GM12873 (cell line): ENCODE measurements at regions not wholly inside any gene's neighbourhood (a gene's known extent, or its start where the extent isn't known, plus 50 kb on each side); places are given as distances from the start of the nearest gene placed in this dataset.

Experiments
- TF ChIP-seq, protein P1 (sequence below): IDR thresholded peaks from 2 replicates; pipeline ENCODE4 v1.5.1; 2012; ENCODE audit warnings: low read depth, mild to moderate bottlenecking, moderate library complexity, low read length, control low read depth; ENCODE audit not compliant: insufficient read depth; ENCODE audit errors: missing control alignments

DNA sequence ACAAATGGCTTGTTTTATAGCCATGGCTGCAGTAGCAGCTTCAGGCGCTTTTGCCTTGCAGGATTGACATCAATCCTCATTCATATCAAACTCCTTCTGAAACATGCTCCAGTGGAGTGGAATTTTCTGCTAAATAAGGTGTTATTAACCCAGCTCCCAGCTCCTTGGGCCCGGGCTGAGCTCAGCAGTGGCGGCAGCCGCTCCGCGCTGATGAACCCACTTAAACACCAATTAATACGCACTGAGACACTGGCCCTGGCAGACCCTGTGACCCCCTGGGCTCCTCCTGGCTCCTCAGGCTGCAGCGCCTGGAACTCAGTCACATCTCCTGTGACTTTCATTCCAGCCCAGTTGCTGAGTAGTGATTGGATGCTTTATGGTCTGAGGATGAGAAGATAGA is 137.4 kb upstream of the GRIK3 start:
- TF ChIP-seq, protein P1, sequence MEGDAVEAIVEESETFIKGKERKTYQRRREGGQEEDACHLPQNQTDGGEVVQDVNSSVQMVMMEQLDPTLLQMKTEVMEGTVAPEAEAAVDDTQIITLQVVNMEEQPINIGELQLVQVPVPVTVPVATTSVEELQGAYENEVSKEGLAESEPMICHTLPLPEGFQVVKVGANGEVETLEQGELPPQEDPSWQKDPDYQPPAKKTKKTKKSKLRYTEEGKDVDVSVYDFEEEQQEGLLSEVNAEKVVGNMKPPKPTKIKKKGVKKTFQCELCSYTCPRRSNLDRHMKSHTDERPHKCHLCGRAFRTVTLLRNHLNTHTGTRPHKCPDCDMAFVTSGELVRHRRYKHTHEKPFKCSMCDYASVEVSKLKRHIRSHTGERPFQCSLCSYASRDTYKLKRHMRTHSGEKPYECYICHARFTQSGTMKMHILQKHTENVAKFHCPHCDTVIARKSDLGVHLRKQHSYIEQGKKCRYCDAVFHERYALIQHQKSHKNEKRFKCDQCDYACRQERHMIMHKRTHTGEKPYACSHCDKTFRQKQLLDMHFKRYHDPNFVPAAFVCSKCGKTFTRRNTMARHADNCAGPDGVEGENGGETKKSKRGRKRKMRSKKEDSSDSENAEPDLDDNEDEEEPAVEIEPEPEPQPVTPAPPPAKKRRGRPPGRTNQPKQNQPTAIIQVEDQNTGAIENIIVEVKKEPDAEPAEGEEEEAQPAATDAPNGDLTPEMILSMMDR, result no peak

DNA sequence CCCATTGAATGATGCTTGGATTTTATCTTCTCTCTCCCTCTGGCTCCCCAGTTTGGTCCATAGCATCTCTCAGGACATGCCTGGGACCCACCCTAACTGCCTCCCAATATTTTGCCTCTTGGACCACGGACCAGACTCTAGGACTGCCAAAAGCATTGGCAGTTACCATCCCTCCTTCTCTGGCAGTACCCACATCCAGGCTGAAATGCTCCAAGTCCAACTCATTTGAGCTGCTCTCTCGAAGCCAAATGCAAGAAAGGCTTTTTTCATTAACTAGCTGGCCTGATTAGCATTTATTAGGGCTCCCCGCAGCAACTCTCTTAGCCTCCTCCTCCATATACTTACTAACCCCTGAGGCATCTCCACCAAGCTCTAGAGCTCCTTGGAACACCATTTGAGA is 140.0 kb upstream of the GRIK3 start:
- TF ChIP-seq, protein P1, result no peak

- TF ChIP-seq, protein P1, result no peak
Observed at GRCh38 chr1:37174876-37175275, 140.6 kb upstream of the GRIK3 start.

- TF ChIP-seq, protein P1, result no peak
Observed at GRCh38 chr1:37175666-37176215, 141.4 kb upstream of the GRIK3 start.

DNA sequence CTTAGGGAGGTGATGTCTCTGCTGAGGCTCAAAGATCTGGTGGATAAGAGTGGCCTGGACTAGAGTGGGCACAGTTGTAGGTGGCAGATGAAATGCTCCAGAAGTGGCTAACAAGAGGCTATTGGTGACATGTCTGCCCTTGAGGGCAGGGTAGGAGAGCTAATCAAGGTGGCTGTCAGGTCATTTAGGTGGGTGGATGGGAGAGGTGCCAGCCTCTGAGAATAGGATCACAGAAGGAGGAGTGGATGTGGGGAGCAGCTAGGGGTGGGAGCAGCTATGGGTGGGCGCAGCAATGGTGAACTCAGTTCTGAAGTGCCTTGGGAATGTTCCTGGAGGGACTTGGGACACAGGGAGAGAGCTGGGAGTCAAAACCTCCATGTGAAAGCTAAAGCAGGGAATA is 142.0 kb upstream of the GRIK3 start:
- TF ChIP-seq, protein P1, result no peak

DNA sequence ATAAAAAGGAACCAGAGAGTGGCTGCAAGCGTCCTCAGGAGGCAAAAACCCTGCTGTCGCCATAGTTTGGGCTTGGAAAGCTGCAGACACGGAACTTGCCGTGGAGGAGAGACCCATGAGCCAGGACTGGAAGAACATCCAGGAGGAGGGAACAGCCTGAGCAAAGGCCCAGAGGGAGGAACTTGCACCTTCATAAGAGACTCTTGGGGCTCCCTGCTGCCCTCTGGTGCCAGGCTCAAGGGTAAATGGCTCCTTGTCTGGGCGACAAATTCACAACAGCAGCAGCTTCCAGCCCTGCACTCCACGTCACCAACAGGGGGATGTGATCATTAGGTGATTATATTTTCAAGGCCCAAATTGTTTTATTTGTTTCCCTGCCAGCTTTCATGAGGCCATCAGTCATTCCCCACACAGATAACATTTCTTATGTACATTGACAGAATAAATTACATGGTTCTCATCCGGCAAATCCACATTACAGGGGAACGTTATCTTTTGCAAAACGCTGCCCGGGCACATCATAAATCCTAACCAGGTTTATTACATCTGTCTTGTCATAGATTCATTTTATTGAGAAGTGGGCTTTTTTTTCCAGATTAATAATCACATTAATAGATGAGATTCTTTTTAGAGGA is 143.0 kb upstream of the GRIK3 start:
- TF ChIP-seq, protein P1, result peak; percentile 73

DNA sequence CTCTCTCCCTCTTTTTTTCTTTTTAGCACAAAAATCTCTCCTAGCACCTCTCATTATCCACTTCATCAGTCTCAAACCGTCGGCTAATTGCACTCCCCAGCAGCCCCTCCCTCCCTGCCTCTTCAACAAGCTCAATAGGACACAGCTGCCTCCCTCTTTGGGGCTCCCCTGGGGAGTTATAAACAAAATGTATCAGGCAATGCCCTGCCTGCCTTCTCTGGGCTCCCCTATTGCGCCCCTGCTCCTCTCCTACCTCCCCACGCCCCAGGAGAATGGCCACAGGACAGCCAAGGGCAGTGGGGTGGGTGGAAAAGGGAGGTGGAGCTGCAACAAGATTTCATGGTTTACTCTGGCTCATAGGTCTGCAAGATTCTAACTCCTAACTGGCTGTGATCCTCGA is 147.1 kb upstream of the GRIK3 start:
- TF ChIP-seq, protein P1, result no peak

GRCh38 chr1:37184789-37185188 is 150.5 kb upstream of the GRIK3 start:
- TF ChIP-seq, protein P1, result no peak
